GM04503 (cell line): ENCODE measurements at regions not wholly inside any gene's neighbourhood (a gene's known extent, or its start where the extent isn't known, plus 50 kb on each side); places are given as distances from the start of the nearest gene placed in this dataset.

Experiments
- DNase-seq: peaks from one replicate; pipeline ENCODE4 v3.0.0-alpha.2; 2012; ENCODE audit warnings: low read depth

- DNase-seq, result no peak
These were observed 126.8 kb upstream of the PSMD7 start for GRCh38 chr16:74169687-74170376.

GRCh38 chr16:74169066-74169465 is 127.5 kb upstream of the PSMD7 start:
- no peak for DNase-seq

- no peak for DNase-seq
These were observed 128.2 kb upstream of the PSMD7 start for GRCh38 chr16:74168445-74168844.

GRCh38 chr16:74166456-74166855 is 130.2 kb upstream of the PSMD7 start:
- no peak for DNase-seq

GRCh38 chr16:74165566-74166080 is 131.0 kb upstream of the PSMD7 start:
- DNase-seq, result no peak

- DNase-seq, result no peak
These were observed 135.9 kb upstream of the PSMD7 start for GRCh38 chr16:74160759-74161158.

- DNase-seq, result no peak
These were observed 142.8 kb upstream of the PSMD7 start for GRCh38 chr16:74153773-74154172.

- DNase-seq, result no peak
These were observed 150.0 kb upstream of the PSMD7 start for GRCh38 chr16:74146643-74147042.

- DNase-seq, result no peak
These were observed 153.4 kb upstream of the PSMD7 start for GRCh38 chr16:74143171-74143570.

GRCh38 chr16:74141015-74141414 is 155.6 kb upstream of the PSMD7 start:
- DNase-seq, result no peak

- no peak for DNase-seq
These were observed 156.1 kb upstream of the PSMD7 start for GRCh38 chr16:74140557-74140956.

GRCh38 chr16:74123826-74124225 is 172.8 kb upstream of the PSMD7 start:
- DNase-seq, result no peak

- DNase-seq, result no peak
These were observed 173.4 kb upstream of the PSMD7 start for GRCh38 chr16:74123195-74123594.

GRCh38 chr16:74117798-74118197 is 178.8 kb upstream of the PSMD7 start:
- no peak for DNase-seq

- DNase-seq, result no peak
These were observed 183.1 kb upstream of the PSMD7 start for GRCh38 chr16:74113545-74113944.

GRCh38 chr16:74111456-74111982 is 185.1 kb upstream of the PSMD7 start:
- DNase-seq, result no peak

GRCh38 chr16:74107795-74108610 is 188.6 kb upstream of the PSMD7 start:
- DNase-seq, result no peak

- no peak for DNase-seq
These were observed 192.6 kb upstream of the PSMD7 start for GRCh38 chr16:74104022-74104421.

- no peak for DNase-seq
These were observed 195.1 kb upstream of the PSMD7 start for GRCh38 chr16:74101379-74102137.

GRCh38 chr16:74100395-74101326 is 196.0 kb upstream of the PSMD7 start:
- DNase-seq, result no peak

GRCh38 chr16:74099530-74099929 is 197.1 kb upstream of the PSMD7 start:
- DNase-seq, result no peak
